HL-60/S4 (cell line): ENCODE measurements at regions not wholly inside any gene's neighbourhood (a gene's known extent, or its start where the extent isn't known, plus 50 kb on each side); places are given as distances from the start of the nearest gene placed in this dataset.

Experiments
- in situ Hi-C: fragments of 300-500 bp; cut with MboI; formaldehyde crosslinking; loops from 2 replicates; pipeline ENCODE4 v1.14.3; 2022; ENCODE audit warnings: low sequenced_read_pairs

GRCh38 chr12:4857472-4858291 is 52.0 kb upstream of the KCNA1 start:
- in situ Hi-C loops, result no loop called here

- in situ Hi-C loops, result no loop called here
Observed at GRCh38 chr12:4858386-4858785, 51.3 kb upstream of the KCNA1 start.

- in situ Hi-C loops, result loop anchor here (10.0 kb wide), 1 partner anchor 155 kb away; no protein-coding TSS in a partner anchor
Observed at GRCh38 chr12:4859478-4860210, 50.1 kb upstream of the KCNA1 start.
